Thymus (tissue), 11 donors: ENCODE measurements at regions not wholly inside any gene's neighbourhood (a gene's known extent, or its start where the extent isn't known, plus 50 kb on each side); places are given as distances from the start of the nearest gene placed in this dataset.
"Not testable (repeated sequence)": the region's sequence is repeated elsewhere in the genome, so short reads cannot be mapped to it uniquely, and the experiment has no call there.

Experiments
- DNase-seq, 9 donors: peaks; one replicate each; pipeline ENCODE4 v3.0.0-alpha.2; 2013; ENCODE audit warnings: low spot score in 9 of 9, low read depth in 6 of 9, missing footprints in 1 of 9
- H3K27ac ChIP-seq, 2 donors: one replicate each; pipeline ENCODE4 v1.5.1; 2013; ENCODE audit warnings: control low read depth in 1 of 2, low read depth in 1 of 2, low read length in 1 of 2, mild to moderate bottlenecking in 1 of 2, moderate library complexity in 1 of 2
- H3K27me3 ChIP-seq, 2 donors: one replicate each; pipeline ENCODE4 v1.5.1; 2013; ENCODE audit warnings: low read length in 1 of 2; ENCODE audit not compliant: control insufficient read depth in 2 of 2, insufficient read depth in 1 of 2
- H3K36me3 ChIP-seq, 2 donors: one replicate each; pipeline ENCODE4 v1.5.1; 2013; ENCODE audit warnings: low read length in 1 of 2, mild to moderate bottlenecking in 1 of 2, moderate library complexity in 1 of 2; ENCODE audit not compliant: control insufficient read depth in 2 of 2, insufficient read depth in 2 of 2
- H3K4me1 ChIP-seq, 2 donors: one replicate each; pipeline ENCODE4 v1.5.1; 2013; ENCODE audit warnings: low read length in 2 of 2; ENCODE audit not compliant: control insufficient read depth in 2 of 2, insufficient read depth in 2 of 2
- H3K4me3 ChIP-seq, 2 donors: one replicate each; pipeline ENCODE4 v1.5.1; 2013; ENCODE audit warnings: low read length in 2 of 2, control low read depth in 1 of 2, mild to moderate bottlenecking in 1 of 2
- H3K9me3 ChIP-seq, 2 donors: one replicate each; pipeline ENCODE4 v1.5.1; 2013; ENCODE audit warnings: low read length in 1 of 2, mild to moderate bottlenecking in 1 of 2; ENCODE audit not compliant: control insufficient read depth in 2 of 2, insufficient read depth in 1 of 2
- WGBS: extraction: QIAGEN DNeasy Blood & Tissue Kit; methylation state at CpG from one replicate; pipeline ENCODE4 v1.1.7; 2013; 5-methylcytosine and 5-hydroxymethylcytosine counted together
- donor health status: healthy.

DNA sequence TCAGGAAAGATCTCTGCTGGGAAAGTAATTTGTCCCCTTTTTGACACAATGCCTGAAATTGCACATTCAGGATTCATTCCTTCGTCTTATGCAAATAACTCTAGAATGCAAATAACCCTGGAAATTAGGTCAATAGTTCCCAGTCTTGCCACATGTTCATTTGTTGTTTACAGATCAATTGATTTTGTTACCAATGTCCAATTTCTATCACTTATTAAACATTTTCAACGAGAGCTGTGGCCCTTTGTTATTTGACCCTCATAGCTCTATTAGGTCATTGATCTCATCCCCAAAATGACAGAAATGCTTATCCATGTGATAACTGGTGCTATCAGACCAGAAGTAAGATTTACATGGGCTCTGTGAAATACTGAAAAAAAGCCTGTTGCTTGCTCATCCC lies 275.3 kb upstream of the REG3G start:
- Histone ChIP-seq H3K4me3 (no peak overlapping the region), H3K27ac (no peak overlapping the region), H3K27me3 (no peaks in the 10 kb centered on the region), H3K4me1 (no peaks in the 10 kb centered on the region), H3K36me3 (no peaks in the 10 kb centered on the region), H3K9me3 (peaks cover 0 to 3% of the 10 kb centered on the region in 2 donors)
- WGBS: 80% methylated on average over 2 of the region's 2 CpGs
- no peak for DNase-seq

DNA sequence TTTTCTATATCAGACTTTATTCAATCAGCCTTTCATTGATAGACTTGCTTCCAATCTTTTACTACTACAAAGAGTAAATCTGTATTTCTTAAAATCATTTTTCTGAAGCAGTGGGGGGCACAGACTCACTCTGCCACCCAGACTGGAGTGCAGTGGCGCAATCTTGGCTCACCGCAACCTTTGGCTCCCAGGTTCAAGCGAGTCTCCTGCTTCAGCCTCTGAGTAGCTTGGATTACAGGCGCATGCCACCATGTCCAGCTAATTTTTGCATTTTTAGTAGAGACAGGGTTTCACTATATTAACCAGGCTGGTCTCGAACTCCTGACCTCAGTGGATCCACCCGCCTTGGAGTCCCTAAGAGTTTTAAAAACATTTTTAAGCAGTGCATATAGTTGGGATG lies 270.6 kb upstream of the REG3G start:
- H3K36me3 ChIP-seq: no peaks in the 10 kb centered on the region
- WGBS: 95% methylated on average over 6 of the region's 6 CpGs
- no peak overlapping the region for H3K4me3 ChIP-seq
- no peak overlapping the region for H3K27ac ChIP-seq
- no peaks in the 10 kb centered on the region for H3K27me3 ChIP-seq
- no peak for DNase-seq
- peaks cover 0 to 4% of the 10 kb centered on the region in 2 donors for H3K9me3 ChIP-seq
- no peaks in the 10 kb centered on the region for H3K4me1 ChIP-seq

DNA sequence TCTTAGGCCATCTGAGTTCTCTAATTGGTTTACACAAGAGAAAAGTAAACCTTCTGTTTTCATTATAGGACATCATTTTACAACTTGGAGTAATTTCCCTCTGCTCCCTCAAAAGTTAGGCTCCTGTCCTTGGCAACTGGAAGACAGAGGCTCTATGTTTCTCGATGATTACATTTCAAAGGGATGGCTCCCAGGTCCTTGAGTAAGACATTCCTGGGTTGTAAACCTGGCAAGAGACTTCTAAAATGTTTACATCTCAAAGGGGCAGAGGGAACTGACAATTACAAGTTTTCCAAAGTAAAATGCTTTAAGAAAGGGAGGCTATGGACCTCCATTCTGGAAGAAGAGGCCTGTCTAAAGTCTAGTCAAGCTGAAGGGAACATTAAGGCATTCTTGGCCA lies 268.3 kb upstream of the REG3G start:
- Histone ChIP-seq H3K9me3 (peaks cover 0 to 10% of the 10 kb centered on the region in 2 donors), H3K36me3 (no peaks in the 10 kb centered on the region), H3K27me3 (no peaks in the 10 kb centered on the region), H3K4me3 (no peak overlapping the region), H3K27ac (no peak overlapping the region), H3K4me1 (no peaks in the 10 kb centered on the region)
- no peak for DNase-seq
- WGBS: 28% methylated on average over 1 of the region's 1 CpG

DNA sequence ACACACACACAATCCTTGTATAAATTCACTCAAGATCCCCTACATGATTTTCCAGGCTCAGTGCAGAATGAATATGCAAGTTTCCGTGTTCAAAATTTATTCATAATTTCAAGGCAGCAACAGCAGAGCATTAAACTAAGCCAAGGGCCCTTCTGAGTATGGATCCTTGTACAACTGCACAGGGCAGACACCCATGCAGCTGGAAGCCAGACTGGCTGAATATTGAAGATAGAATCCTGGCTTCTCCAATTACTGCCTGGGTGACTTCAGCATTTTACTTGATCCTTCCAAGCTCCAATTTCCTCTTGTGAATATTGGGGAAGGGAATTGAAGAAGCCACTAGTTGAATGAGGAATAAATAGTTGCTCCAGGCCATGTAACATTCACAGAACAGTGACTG lies 267.9 kb upstream of the REG3G start:
- 97% methylated on average over 1 of the region's 1 CpG for WGBS
- H3K4me1 ChIP-seq: no peaks in the 10 kb centered on the region
- H3K9me3 ChIP-seq: peaks cover 0 to 10% of the 10 kb centered on the region in 2 donors
- H3K36me3 ChIP-seq: no peaks in the 10 kb centered on the region
- no peak for DNase-seq
- no peak overlapping the region for H3K27ac ChIP-seq
- no peak overlapping the region for H3K4me3 ChIP-seq
- no peaks in the 10 kb centered on the region for H3K27me3 ChIP-seq

DNA sequence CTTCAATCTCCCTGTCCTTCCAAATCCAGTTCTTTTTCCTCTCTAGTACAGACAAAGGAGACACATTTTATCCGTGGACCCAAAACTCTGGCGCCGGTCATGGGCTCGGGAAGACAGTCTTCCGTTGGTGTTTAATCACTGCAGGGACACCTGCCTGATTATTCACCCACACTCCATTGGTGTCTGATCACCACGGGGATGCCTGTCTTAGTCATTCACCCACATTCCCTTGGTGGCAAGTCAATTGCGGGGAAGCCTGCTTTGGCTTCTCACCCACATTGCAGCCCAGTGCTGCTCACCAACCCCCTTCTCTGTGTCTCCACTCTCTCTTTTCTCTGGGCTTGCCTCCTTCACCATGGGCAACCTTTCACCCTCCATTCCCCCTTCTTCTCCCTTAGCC lies 266.7 kb upstream of the REG3G start:
- H3K9me3 ChIP-seq: peaks cover 0 to 10% of the 10 kb centered on the region in 2 donors
- WGBS: 95% methylated on average over 7 of the region's 7 CpGs

DNA sequence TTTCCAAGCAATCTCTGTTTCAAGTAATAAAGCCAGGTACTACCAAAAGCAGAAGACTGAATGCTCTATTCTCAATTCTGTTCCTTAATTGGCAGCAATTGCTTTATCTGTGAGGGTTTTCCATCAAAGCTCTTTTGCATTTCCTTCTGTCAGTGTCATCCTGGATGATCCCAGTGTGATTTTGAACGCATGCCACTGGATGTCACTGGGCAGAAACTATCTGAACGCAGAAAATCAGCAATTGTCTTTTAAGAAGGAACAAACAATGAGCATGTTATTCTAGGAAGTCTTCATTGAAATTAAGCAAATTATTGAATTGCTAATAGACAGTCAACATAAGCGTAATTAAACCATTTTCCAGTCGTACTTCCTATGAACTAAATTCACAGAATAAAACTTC lies 259.0 kb upstream of the REG3G start:
- 85% methylated on average over 4 of the region's 4 CpGs for WGBS
- no peak overlapping the region for H3K4me3 ChIP-seq
- no peak for DNase-seq

More for the DNA sequence above, 266.7 kb upstream of the REG3G start:
- not testable (repeated sequence) for H3K36me3 ChIP-seq, H3K27ac ChIP-seq, H3K27me3 ChIP-seq, H3K4me3 ChIP-seq, H3K4me1 ChIP-seq, DNase-seq

DNA sequence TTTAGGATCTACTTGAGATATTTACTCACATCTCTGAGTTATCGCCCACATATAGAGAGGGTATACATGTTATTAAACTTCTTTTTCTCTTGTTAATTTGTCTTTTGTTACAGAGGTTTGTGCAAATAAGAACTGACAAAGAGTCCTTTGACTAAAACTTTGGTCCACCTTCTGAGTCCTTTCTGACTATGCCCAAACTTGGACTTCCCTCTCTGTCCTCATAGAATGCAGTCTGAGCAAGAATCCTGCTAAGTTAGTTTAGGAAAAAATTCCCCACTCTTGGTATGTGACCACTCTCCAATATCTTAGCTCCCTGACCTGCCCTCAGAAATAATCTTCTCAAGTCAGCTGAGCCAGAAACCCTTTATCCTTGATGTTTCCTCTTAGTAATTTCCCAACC lies 257.5 kb upstream of the REG3G start:
- no peaks in the 10 kb centered on the region for H3K9me3 ChIP-seq
- H3K4me1 ChIP-seq: no peaks in the 10 kb centered on the region
- H3K4me3 ChIP-seq: no peak overlapping the region
- no peak overlapping the region for H3K27ac ChIP-seq
- DNase-seq: no peak
- no peaks in the 10 kb centered on the region for H3K27me3 ChIP-seq
- no peaks in the 10 kb centered on the region for H3K36me3 ChIP-seq
- 86% methylated on average over 1 of the region's 1 CpG for WGBS

More for the DNA sequence above, 259.0 kb upstream of the REG3G start:
- Histone ChIP-seq H3K4me1 (no peaks in the 10 kb centered on the region), H3K36me3 (no peaks in the 10 kb centered on the region), H3K27me3 (no peaks in the 10 kb centered on the region), H3K27ac (no peak overlapping the region), H3K9me3 (no peaks in the 10 kb centered on the region)

DNA sequence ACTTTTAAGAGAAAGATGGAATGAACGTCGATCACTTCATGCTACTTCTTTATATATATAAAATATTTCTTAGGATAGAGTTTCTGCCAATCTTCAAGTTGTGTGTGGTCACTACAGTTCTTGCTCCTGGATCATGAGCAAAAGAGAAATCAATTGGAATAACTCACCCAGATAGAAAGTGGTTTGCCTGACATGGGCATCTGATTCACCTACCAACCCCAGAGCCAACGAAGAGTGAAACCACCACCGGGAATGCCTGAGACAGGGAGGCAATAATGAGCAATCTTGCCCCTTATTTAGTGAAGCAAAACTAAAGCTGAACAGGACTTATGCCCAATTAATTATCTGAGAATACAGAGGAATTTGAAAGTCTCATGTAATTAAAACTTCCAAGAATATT lies 250.2 kb upstream of the REG3G start:
- Histone ChIP-seq H3K4me3 (no peak overlapping the region), H3K4me1 (no peaks in the 10 kb centered on the region), H3K9me3 (peaks cover 0 to 2% of the 10 kb centered on the region in 2 donors), H3K27me3 (no peaks in the 10 kb centered on the region), H3K27ac (no peak overlapping the region), H3K36me3 (no peaks in the 10 kb centered on the region)
- no peak for DNase-seq
- WGBS: 98% methylated on average over 4 of the region's 4 CpGs

DNA sequence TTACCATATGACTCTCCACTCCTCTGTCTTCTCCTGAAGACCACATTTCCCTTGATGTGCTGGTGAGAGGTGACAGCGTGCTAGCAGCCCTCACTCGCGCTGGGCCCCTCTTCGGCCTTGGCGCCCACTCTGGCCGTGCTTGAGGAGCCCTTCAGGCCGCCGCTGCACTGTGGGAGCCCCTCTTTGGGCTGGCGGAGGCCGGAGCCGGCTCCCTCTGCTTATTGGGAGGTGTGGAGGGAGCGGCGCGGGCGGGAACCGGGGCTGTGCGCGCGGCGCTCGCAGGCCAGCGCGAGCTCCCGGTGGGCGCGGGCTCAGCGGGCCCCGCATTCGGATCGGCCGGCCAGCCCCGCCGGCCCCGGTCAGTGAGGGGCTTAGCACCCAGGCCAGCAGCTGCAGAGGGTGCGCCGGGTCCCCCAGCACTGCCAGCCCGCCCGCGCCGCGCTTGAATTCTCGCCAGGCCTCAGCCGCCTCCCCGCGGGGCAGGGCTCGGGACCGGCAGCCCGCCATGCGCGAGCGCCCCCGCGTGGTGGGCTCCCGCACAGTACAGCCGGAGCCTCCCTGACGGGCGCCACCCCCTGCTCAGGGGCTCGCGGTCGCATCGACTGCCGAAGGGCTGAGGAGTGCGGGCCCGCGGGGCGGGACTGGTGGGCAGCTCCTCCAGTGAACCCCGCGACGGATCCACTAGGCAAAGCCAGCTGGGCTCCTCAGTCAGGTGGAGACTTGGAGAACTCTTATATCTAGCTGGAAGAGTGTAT lies 246.6 kb upstream of the REG3G start:
- H3K27me3 ChIP-seq: no peaks in the 10 kb centered on the region
- no peaks in the 10 kb centered on the region for H3K4me1 ChIP-seq
- 98% methylated on average over 69 of the region's 69 CpGs for WGBS
- no peaks in the 10 kb centered on the region for H3K36me3 ChIP-seq
- H3K27ac ChIP-seq: no peak overlapping the region
- peaks cover 0 to 2% of the 10 kb centered on the region in 2 donors for H3K9me3 ChIP-seq
- no peak for DNase-seq
- H3K4me3 ChIP-seq: no peak overlapping the region
